ENCODE measurements at regions not wholly inside any gene's neighbourhood (a gene's known extent, or its start where the extent isn't known, plus 50 kb on each side); places are given as distances from the start of the nearest gene placed in this dataset.

- DNase-seq = no peak
Observed at GRCh38 chr10:9745158-9745557, 1272.5 kb upstream of the CELF2 start.

GRCh38 chr10:9757176-9757575, 1260.5 kb upstream of the CELF2 start:
- DNase-seq = no peak

GRCh38 chr10:9759596-9759995, 1258.1 kb upstream of the CELF2 start:
- no peak for DNase-seq

- no peak for DNase-seq
Observed at GRCh38 chr10:9762966-9763656, 1254.6 kb upstream of the CELF2 start.

GRCh38 chr10:9766762-9767161, 1250.9 kb upstream of the CELF2 start:
- DNase-seq = no peak

GRCh38 chr10:9781666-9782065, 1236.0 kb upstream of the CELF2 start:
- no peak for DNase-seq

GRCh38 chr10:9786101-9786500, 1231.6 kb upstream of the CELF2 start:
- DNase-seq = no peak

GRCh38 chr10:9786576-9786975, 1231.1 kb upstream of the CELF2 start:
- DNase-seq = no peak

- no peak for DNase-seq
Observed at GRCh38 chr10:9789996-9790395, 1227.7 kb upstream of the CELF2 start.

- DNase-seq = no peak
Observed at GRCh38 chr10:9792181-9792580, 1225.5 kb upstream of the CELF2 start.

GRCh38 chr10:9796564-9796963, 1221.1 kb upstream of the CELF2 start:
- DNase-seq = no peak

- DNase-seq = no peak
Observed at GRCh38 chr10:9800011-9800410, 1217.7 kb upstream of the CELF2 start.

GRCh38 chr10:9800571-9800970, 1217.1 kb upstream of the CELF2 start:
- DNase-seq = no peak

GRCh38 chr10:9807846-9808245, 1209.8 kb upstream of the CELF2 start:
- no peak for DNase-seq

GRCh38 chr10:9811601-9812000, 1206.1 kb upstream of the CELF2 start:
- no peak for DNase-seq

GRCh38 chr10:9814285-9814864, 1203.3 kb upstream of the CELF2 start:
- DNase-seq = no peak

- no peak for DNase-seq
Observed at GRCh38 chr10:9819756-9820494, 1197.7 kb upstream of the CELF2 start.

GRCh38 chr10:9823268-9823930, 1194.3 kb upstream of the CELF2 start:
- DNase-seq = no peak

- DNase-seq = no peak
Observed at GRCh38 chr10:9824631-9825071, 1193.0 kb upstream of the CELF2 start.

GRCh38 chr10:9825491-9826018, 1192.1 kb upstream of the CELF2 start:
- no peak for DNase-seq

- no peak for DNase-seq
Observed at GRCh38 chr10:9828110-9828509, 1189.6 kb upstream of the CELF2 start.

GRCh38 chr10:9833942-9834341, 1183.7 kb upstream of the CELF2 start:
- no peak for DNase-seq

- no peak for DNase-seq
Observed at GRCh38 chr10:9834434-9834833, 1183.2 kb upstream of the CELF2 start.

Data from left hindlimb (tissue), 1 donor.